ENCODE measurements at regions not wholly inside any gene's neighbourhood (a gene's known extent, or its start where the extent isn't known, plus 50 kb on each side); places are given as distances from the start of the nearest gene placed in this dataset.

DNA sequence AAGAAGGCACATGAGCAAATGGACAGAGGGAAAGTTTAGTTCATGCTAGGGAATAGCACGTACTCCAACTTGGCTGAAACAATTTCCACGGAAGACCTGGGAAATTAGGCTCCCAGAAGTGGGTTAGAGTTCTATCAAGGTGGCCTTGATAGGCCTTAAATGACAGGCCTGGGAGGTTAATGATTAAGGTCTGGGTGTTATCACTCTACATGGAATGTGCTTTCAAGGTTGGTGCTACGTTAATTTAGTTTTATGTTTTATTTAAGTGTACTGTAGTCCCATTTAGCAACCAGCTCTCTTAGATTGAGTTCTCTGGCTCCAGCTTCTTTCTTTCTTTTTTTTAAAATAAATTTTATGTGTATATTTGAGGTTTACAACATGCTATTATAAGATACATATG, 121.4 kb upstream of the MEF2C start:
- no peak overlapping the region for H3K9ac ChIP-seq (ENCODE audit: low read length)
- no peaks in the 10 kb centered on the region for H3K27me3 ChIP-seq (ENCODE audit: low read length)
- H3K27ac ChIP-seq (ENCODE audit: low read length), result no peak overlapping the region
- no peaks in the 10 kb centered on the region for H3K9me3 ChIP-seq (ENCODE audit: low read length)
- DNase-seq, result no peak
- H3K4me1 ChIP-seq (ENCODE audit: low read length), result no peaks in the 10 kb centered on the region
- H3K79me2 ChIP-seq (ENCODE audit: low read length), result no peaks in the 10 kb centered on the region
- no peaks in the 10 kb centered on the region for H3K9me2 ChIP-seq (replicated peaks; ENCODE audit: insufficient read depth, low read length)
- no peaks in the 10 kb centered on the region for H4K20me1 ChIP-seq (ENCODE audit: insufficient read depth, low read depth, low read length)
- no peaks in the 10 kb centered on the region for H3K36me3 ChIP-seq (ENCODE audit: insufficient read depth, low read length)
- no peak overlapping the region for H2AFZ ChIP-seq (ENCODE audit: low read length)
- no peak overlapping the region for H3K4me3 ChIP-seq (ENCODE audit: low read length)
- H3K4me2 ChIP-seq (ENCODE audit: low read depth, low read length, poor library complexity, severe bottlenecking), result no peak overlapping the region

DNA sequence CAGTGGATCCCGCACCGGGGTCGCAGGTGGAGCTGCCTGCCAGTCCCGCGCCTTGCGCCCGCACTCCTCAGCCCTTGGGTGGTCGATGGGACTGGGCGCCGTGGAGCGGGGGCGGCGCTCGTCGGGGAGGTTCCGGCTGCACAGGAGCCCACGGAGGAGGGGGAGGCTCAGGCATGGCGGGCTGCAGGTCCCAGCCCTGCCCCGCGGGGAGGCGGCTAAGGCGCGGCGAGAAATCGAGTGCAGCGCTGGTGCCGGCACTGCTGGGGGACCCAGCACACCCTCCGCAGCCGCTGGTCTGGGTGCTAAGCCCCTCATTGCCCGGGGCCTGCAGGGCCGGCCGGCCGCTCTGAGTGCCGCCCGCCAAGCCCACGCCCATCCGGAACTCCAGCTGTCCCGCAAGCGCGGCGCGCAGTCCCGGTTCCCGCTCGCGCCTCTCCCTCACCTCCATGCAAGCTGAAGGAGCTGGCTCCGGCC, 120.6 kb upstream of the MEF2C start:
- H3K9me3 ChIP-seq (ENCODE audit: low read length), result no peaks in the 10 kb centered on the region
- no peak overlapping the region for H3K27ac ChIP-seq (ENCODE audit: low read length)
- H4K20me1 ChIP-seq (ENCODE audit: insufficient read depth, low read depth, low read length), result no peaks in the 10 kb centered on the region
- no peaks in the 10 kb centered on the region for H3K4me1 ChIP-seq (ENCODE audit: low read length)
- H3K79me2 ChIP-seq (ENCODE audit: low read length), result no peaks in the 10 kb centered on the region
- no peak overlapping the region for H3K4me2 ChIP-seq (ENCODE audit: low read depth, low read length, poor library complexity, severe bottlenecking)
- H3K36me3 ChIP-seq (ENCODE audit: insufficient read depth, low read length), result no peaks in the 10 kb centered on the region
- no peak for DNase-seq
- no peaks in the 10 kb centered on the region for H3K9me2 ChIP-seq (replicated peaks; ENCODE audit: insufficient read depth, low read length)
- no peaks in the 10 kb centered on the region for H3K27me3 ChIP-seq (ENCODE audit: low read length)
- H3K9ac ChIP-seq (ENCODE audit: low read length), result no peak overlapping the region
- H2AFZ ChIP-seq (ENCODE audit: low read length), result no peak overlapping the region
- no peak overlapping the region for H3K4me3 ChIP-seq (ENCODE audit: low read length)

DNA sequence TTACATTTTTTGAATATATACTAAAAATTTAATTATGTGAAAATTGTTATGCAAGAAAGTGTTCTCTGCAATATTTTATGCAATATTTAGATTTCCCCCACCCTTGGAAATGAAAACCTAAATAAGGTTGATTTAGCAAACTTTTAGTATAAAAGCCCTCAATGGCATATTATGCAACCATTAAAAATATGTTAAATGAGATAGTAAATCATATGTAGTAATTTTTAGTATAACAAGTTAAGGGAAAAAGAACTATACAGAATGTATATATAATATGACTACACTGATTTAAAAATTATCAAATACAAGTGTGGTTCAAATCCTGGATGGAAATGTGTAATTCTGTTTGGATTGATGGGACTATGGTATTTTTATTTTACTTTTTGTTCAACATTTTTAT, 116.9 kb upstream of the MEF2C start:
- Histone ChIP-seq H3K27ac (ENCODE audit: low read length) (no peak overlapping the region), H3K27me3 (ENCODE audit: low read length) (no peaks in the 10 kb centered on the region), H3K4me1 (ENCODE audit: low read length) (no peaks in the 10 kb centered on the region), H3K9me3 (ENCODE audit: low read length) (no peaks in the 10 kb centered on the region), H4K20me1 (ENCODE audit: insufficient read depth, low read depth, low read length) (no peaks in the 10 kb centered on the region), H3K9me2 (replicated peaks; ENCODE audit: insufficient read depth, low read length) (no peaks in the 10 kb centered on the region), H3K4me3 (ENCODE audit: low read length) (no peak overlapping the region), H2AFZ (ENCODE audit: low read length) (no peak overlapping the region), H3K36me3 (ENCODE audit: insufficient read depth, low read length) (no peaks in the 10 kb centered on the region), H3K9ac (ENCODE audit: low read length) (no peak overlapping the region), H3K4me2 (ENCODE audit: low read depth, low read length, poor library complexity, severe bottlenecking) (no peak overlapping the region), H3K79me2 (ENCODE audit: low read length) (no peaks in the 10 kb centered on the region)
- DNase-seq, result no peak

DNA sequence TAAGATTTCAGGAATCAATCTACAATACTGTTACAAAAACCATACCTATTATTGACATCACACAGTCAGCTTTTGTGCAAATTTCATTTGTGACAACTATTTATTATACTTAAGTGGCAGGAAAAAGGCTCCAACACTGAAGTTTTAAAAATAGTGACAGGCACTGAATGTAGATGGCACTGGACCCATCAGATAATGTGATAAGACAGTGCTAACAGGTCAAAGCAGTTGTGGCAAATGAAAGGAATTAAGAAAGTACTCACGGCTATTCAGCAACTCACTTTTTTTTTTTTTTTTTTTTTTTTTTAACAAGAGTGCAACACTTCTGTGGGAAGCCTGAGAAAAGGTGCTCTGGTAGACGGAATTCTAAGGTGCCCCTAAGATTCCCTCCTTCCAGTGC, 115.0 kb upstream of the MEF2C start:
- H3K9me2 ChIP-seq (replicated peaks; ENCODE audit: insufficient read depth, low read length), result 0 out of 2 replicates have a peak, but pooled peaks cover 3% of the 10 kb centered on the region
- no peak overlapping the region for H3K4me3 ChIP-seq (ENCODE audit: low read length)
- H3K9me3 ChIP-seq (ENCODE audit: low read length), result no peaks in the 10 kb centered on the region
- DNase-seq, result no peak
- H3K9ac ChIP-seq (ENCODE audit: low read length), result no peak overlapping the region
- H3K27ac ChIP-seq (ENCODE audit: low read length), result no peak overlapping the region
- no peaks in the 10 kb centered on the region for H3K4me1 ChIP-seq (ENCODE audit: low read length)
- H3K36me3 ChIP-seq (ENCODE audit: insufficient read depth, low read length), result no peaks in the 10 kb centered on the region
- no peaks in the 10 kb centered on the region for H3K27me3 ChIP-seq (ENCODE audit: low read length)
- H3K79me2 ChIP-seq (ENCODE audit: low read length), result no peaks in the 10 kb centered on the region
- no peak overlapping the region for H2AFZ ChIP-seq (ENCODE audit: low read length)
- H4K20me1 ChIP-seq (ENCODE audit: insufficient read depth, low read depth, low read length), result no peaks in the 10 kb centered on the region
- H3K4me2 ChIP-seq (ENCODE audit: low read depth, low read length, poor library complexity, severe bottlenecking), result no peak overlapping the region

DNA sequence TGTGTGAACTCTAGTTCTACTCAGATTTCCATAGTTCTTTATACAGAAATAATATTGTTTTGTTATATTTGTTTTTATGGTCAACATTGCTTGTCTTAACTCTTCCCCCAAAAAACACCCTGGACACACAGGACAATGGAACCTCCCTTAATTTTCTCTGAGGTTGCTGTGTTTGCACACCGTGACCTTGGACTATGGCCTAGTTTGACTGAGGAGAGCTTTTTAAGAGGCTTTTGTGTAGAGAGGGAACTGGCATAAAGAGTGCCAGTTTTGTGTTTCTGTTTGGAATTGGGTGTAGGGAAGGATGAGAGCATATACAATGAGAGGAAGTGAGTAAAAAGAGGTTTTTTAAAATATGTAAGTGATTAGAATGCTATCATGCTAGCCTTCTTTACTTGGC, 101.1 kb upstream of the MEF2C start:
- no peak overlapping the region for H2AFZ ChIP-seq (ENCODE audit: low read length)
- no peaks in the 10 kb centered on the region for H3K79me2 ChIP-seq (ENCODE audit: low read length)
- DNase-seq, result no peak
- H3K4me1 ChIP-seq (ENCODE audit: low read length), result no peaks in the 10 kb centered on the region
- no peaks in the 10 kb centered on the region for H3K36me3 ChIP-seq (ENCODE audit: insufficient read depth, low read length)
- no peaks in the 10 kb centered on the region for H3K9me2 ChIP-seq (replicated peaks; ENCODE audit: insufficient read depth, low read length)
- H4K20me1 ChIP-seq (ENCODE audit: insufficient read depth, low read depth, low read length), result no peaks in the 10 kb centered on the region; the same call in 1 of the 2 replicates
- no peak overlapping the region for H3K27ac ChIP-seq (ENCODE audit: low read length)
- H3K27me3 ChIP-seq (ENCODE audit: low read length), result no peaks in the 10 kb centered on the region
- H3K9me3 ChIP-seq (ENCODE audit: low read length), result no peaks in the 10 kb centered on the region
- H3K9ac ChIP-seq (ENCODE audit: low read length), result no peak overlapping the region
- no peak overlapping the region for H3K4me3 ChIP-seq (ENCODE audit: low read length)
- no peak overlapping the region for H3K4me2 ChIP-seq (ENCODE audit: low read depth, low read length, poor library complexity, severe bottlenecking)

DNA sequence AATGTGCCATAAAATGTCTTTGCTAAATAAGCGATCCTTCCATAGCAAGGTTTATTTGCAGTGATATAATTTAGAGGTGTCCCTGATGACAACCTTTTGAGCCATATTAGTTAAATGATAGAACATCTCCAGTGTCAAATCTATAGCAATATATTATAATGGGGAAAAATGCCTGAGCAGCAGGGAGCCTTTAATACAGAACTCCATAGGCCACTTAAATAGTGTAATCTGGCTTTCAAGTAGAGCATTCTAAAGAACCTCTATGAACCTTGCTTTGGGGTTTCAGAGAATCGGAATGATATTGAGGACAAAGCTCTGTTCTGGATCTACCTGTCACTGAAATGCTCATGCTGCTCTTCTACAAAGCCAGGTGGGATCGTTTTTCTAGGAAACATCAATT, 96.7 kb upstream of the MEF2C start:
- H3K4me1 ChIP-seq (ENCODE audit: low read length), result no peaks in the 10 kb centered on the region
- no peak overlapping the region for H2AFZ ChIP-seq (ENCODE audit: low read length)
- no peaks in the 10 kb centered on the region for H3K36me3 ChIP-seq (ENCODE audit: insufficient read depth, low read length)
- no peak overlapping the region for H3K9ac ChIP-seq (ENCODE audit: low read length)
- DNase-seq, result no peak
- H4K20me1 ChIP-seq (ENCODE audit: insufficient read depth, low read depth, low read length), result no peaks in the 10 kb centered on the region
- H3K4me2 ChIP-seq (ENCODE audit: low read depth, low read length, poor library complexity, severe bottlenecking), result no peak overlapping the region
- no peak overlapping the region for H3K27ac ChIP-seq (ENCODE audit: low read length)
- H3K9me2 ChIP-seq (replicated peaks; ENCODE audit: insufficient read depth, low read length), result no peaks in the 10 kb centered on the region
- H3K27me3 ChIP-seq (ENCODE audit: low read length), result no peaks in the 10 kb centered on the region
- no peaks in the 10 kb centered on the region for H3K9me3 ChIP-seq (ENCODE audit: low read length)
- H3K4me3 ChIP-seq (ENCODE audit: low read length), result no peak overlapping the region
- H3K79me2 ChIP-seq (ENCODE audit: low read length), result no peaks in the 10 kb centered on the region

DNA sequence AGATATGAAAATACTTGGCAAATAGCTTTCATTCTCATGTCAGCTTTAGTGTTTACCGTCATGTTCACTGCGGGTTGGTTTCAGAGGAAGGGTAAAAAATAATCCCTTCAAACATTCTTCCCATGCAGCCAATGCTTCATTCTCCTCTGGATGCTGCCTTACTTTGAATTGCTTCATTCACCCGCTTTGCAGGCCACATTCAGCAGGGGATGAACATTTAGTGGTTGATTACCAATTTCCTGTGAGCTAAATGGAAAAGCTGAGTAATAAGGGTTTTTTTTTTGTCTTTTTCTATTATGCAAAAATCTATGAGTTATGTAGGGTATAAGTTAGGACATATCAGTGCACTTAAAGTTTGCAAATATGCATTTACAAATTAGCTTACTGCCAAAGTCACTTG, 96.3 kb upstream of the MEF2C start:
- Histone ChIP-seq H3K4me3 (ENCODE audit: low read length) (no peak overlapping the region), H3K79me2 (ENCODE audit: low read length) (no peaks in the 10 kb centered on the region), H3K27me3 (ENCODE audit: low read length) (no peaks in the 10 kb centered on the region), H3K27ac (ENCODE audit: low read length) (no peak overlapping the region), H3K36me3 (ENCODE audit: insufficient read depth, low read length) (no peaks in the 10 kb centered on the region), H3K9me3 (ENCODE audit: low read length) (no peaks in the 10 kb centered on the region), H3K4me2 (ENCODE audit: low read depth, low read length, poor library complexity, severe bottlenecking) (no peak overlapping the region), H3K4me1 (ENCODE audit: low read length) (no peaks in the 10 kb centered on the region), H2AFZ (ENCODE audit: low read length) (no peak overlapping the region), H3K9me2 (replicated peaks; ENCODE audit: insufficient read depth, low read length) (no peaks in the 10 kb centered on the region), H4K20me1 (ENCODE audit: insufficient read depth, low read depth, low read length) (no peaks in the 10 kb centered on the region), H3K9ac (ENCODE audit: low read length) (no peak overlapping the region)
- DNase-seq, result no peak

DNA sequence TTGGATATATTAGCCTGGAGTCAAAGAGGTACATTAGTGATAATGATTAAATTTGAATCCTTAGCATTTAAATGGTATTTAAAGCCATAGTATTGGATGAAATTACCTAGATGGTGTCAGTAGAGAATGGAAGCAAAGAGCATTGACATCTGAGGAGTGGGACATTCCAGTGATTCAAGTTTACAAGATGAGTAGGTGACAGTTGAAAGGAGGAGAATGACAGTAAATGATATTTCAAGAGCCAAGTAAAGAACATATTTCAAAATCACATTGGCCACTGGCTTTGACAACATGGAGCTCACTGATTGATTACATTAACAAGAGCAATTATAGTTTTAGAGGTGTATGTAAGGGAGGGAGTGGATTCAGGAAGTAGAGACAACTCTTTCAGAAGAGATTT, 93.9 kb upstream of the MEF2C start:
- no peaks in the 10 kb centered on the region for H3K9me2 ChIP-seq (replicated peaks; ENCODE audit: insufficient read depth, low read length)
- no peaks in the 10 kb centered on the region for H3K79me2 ChIP-seq (ENCODE audit: low read length)

More for the DNA sequence above, 93.9 kb upstream of the MEF2C start:
- no peak for DNase-seq
- Histone ChIP-seq H2AFZ (ENCODE audit: low read length) (no peak overlapping the region), H3K36me3 (ENCODE audit: insufficient read depth, low read length) (no peaks in the 10 kb centered on the region), H3K27ac (ENCODE audit: low read length) (no peak overlapping the region), H3K4me2 (ENCODE audit: low read depth, low read length, poor library complexity, severe bottlenecking) (no peak overlapping the region), H3K4me1 (ENCODE audit: low read length) (no peaks in the 10 kb centered on the region), H4K20me1 (ENCODE audit: insufficient read depth, low read depth, low read length) (no peaks in the 10 kb centered on the region), H3K27me3 (ENCODE audit: low read length) (no peaks in the 10 kb centered on the region), H3K9ac (ENCODE audit: low read length) (no peak overlapping the region), H3K4me3 (ENCODE audit: low read length) (no peak overlapping the region), H3K9me3 (ENCODE audit: low read length) (no peaks in the 10 kb centered on the region)

Data from Karpas-422 (cell line).